SJCRH30 (cell line): ENCODE measurements at regions not wholly inside any gene's neighbourhood (a gene's known extent, or its start where the extent isn't known, plus 50 kb on each side); places are given as distances from the start of the nearest gene placed in this dataset.

ENCODE experiments used
- DNase-seq, 2 experiments: peaks; one replicate each; pipeline ENCODE4 v3.0.0-alpha.2; 2015 to 2020
- H3K27ac ChIP-seq: fragments of 250-450 bp; sonication (Bioruptor Pico); 2 replicates; pipeline ENCODE4 v1.5.1; 2020; ENCODE audit warnings: mild to moderate bottlenecking, moderate library complexity
- H3K27me3 ChIP-seq: fragments of 250-450 bp; sonication (Bioruptor Pico); 2 replicates; pipeline ENCODE4 v1.5.1; 2020; ENCODE audit warnings: mild to moderate bottlenecking, moderate library complexity
- H3K36me3 ChIP-seq: fragments of 250-450 bp; sonication (Bioruptor Pico); 2 replicates; pipeline ENCODE4 v1.5.1; 2020; ENCODE audit warnings: mild to moderate bottlenecking, moderate library complexity
- H3K4me1 ChIP-seq: fragments of 250-450 bp; sonication (Bioruptor Pico); 2 replicates; pipeline ENCODE4 v1.5.1; 2020; ENCODE audit warnings: mild to moderate bottlenecking, moderate library complexity
- H3K4me3 ChIP-seq: fragments of 250-450 bp; sonication (Bioruptor Pico); 2 replicates; pipeline ENCODE4 v1.5.1; 2020; ENCODE audit warnings: mild to moderate bottlenecking, moderate library complexity
- H3K9me3 ChIP-seq: fragments of 250-450 bp; sonication (Bioruptor Pico); replicated peaks from 2 replicates; pipeline ENCODE4 v1.5.1; 2020; ENCODE audit warnings: mild to moderate bottlenecking, moderate library complexity

DNA sequence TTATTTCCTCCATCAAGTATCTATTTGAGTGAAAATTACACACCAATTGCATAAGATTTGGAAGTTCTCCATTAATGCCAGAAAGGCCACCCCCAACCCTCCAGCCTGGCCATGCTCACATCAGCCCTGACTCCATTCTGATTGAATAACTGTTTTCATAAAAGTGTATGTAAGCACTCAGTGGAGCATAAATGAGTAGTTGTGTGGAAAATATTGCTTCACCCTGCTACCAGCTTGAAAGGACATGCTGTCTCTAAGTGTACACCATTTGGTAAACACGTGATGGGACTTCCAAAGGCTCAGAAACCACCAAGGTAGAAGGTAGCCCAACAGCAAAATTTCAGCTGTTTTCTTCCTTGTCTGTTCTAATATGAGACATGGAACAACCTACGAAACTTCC, 393.8 kb downstream of the ZNF385D start:
- no peak overlapping the region for H3K4me3 ChIP-seq
- no peak overlapping the region for H3K27ac ChIP-seq
- H3K36me3 ChIP-seq: no peaks in the 10 kb centered on the region
- DNase-seq: no peak
- no peaks in the 10 kb centered on the region for H3K4me1 ChIP-seq
- no peaks in the 10 kb centered on the region for H3K9me3 ChIP-seq
- H3K27me3 ChIP-seq: no peaks in the 10 kb centered on the region

DNA sequence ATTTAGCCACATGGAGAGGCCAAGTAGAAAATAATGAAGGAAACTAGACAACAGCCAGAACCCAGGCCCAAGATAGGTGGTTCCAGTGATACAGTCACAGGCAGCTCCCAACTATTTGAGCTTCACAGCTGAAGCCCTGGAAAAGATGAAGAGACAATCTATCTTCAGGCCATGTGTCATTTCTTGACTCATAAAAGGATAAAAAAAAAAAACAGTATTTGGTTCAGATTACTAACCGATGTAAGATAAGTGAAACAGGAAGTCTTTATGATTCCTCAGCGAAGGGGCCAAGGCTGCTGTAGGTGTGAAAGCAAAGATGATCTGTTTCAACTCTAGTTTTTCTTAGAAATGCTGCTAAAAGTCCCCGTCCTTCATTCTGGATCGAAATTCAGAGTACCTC, 394.6 kb downstream of the ZNF385D start:
- no peaks in the 10 kb centered on the region for H3K9me3 ChIP-seq
- no peak for DNase-seq
- H3K4me3 ChIP-seq: no peak overlapping the region
- no peak overlapping the region for H3K27ac ChIP-seq
- H3K27me3 ChIP-seq: no peaks in the 10 kb centered on the region
- H3K36me3 ChIP-seq: no peaks in the 10 kb centered on the region
- no peaks in the 10 kb centered on the region for H3K4me1 ChIP-seq

DNA sequence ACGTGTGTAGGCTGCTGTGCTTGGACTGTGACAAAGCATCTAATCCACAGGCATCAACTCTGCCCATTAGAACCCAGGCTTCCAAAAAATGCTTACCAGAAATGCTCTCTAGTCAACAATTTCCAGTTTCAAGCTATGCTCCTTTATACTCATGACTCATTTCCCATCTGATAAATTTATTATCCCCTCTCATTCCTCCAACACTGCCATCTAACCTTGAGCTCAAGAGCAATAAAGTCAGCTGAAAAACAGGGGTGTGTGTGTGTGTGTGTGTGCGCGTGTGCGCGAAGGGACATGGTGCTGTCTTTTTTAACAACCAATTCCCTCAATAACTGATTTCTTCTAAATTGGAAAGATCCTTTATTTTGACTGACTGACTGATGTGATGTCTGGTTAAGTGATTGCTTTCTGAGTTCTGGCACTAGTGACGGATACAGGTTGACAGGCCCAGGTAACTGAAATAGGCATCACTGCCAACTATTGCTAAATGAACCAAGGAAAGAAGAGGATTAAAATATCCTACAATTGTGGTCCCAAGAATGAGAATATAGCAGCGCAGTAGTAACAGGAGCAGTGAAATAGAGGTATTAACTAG, 405.5 kb downstream of the ZNF385D start:
- DNase-seq: no peak
- H3K4me3 ChIP-seq: no peak overlapping the region
- H3K4me1 ChIP-seq: no peaks in the 10 kb centered on the region
- H3K9me3 ChIP-seq: no peaks in the 10 kb centered on the region
- H3K27me3 ChIP-seq: no peaks in the 10 kb centered on the region
- no peaks in the 10 kb centered on the region for H3K36me3 ChIP-seq
- no peak overlapping the region for H3K27ac ChIP-seq

GRCh38 chr3:21331857-21332256, 419.2 kb downstream of the ZNF385D start:
- no peaks in the 10 kb centered on the region for H3K36me3 ChIP-seq
- DNase-seq: no peak
- H3K27me3 ChIP-seq: no peaks in the 10 kb centered on the region; the same call in 1 of the 2 replicates
- H3K4me1 ChIP-seq: no peaks in the 10 kb centered on the region
- no peak overlapping the region for H3K27ac ChIP-seq
- H3K9me3 ChIP-seq: no peaks in the 10 kb centered on the region
- no peak overlapping the region for H3K4me3 ChIP-seq

- Histone ChIP-seq H3K4me3 (no peak overlapping the region), H3K27ac (no peak overlapping the region), H3K9me3 (no peaks in the 10 kb centered on the region), H3K36me3 (no peaks in the 10 kb centered on the region), H3K27me3 (no peaks in the 10 kb centered on the region; the same call in 1 of the 2 replicates), H3K4me1 (no peaks in the 10 kb centered on the region)
- no peak for DNase-seq
These were observed 419.7 kb downstream of the ZNF385D start for GRCh38 chr3:21331321-21331720.

GRCh38 chr3:21330293-21330692, 420.7 kb downstream of the ZNF385D start:
- H3K27ac ChIP-seq: no peak overlapping the region
- no peaks in the 10 kb centered on the region for H3K36me3 ChIP-seq
- H3K4me1 ChIP-seq: no peaks in the 10 kb centered on the region
- DNase-seq: no peak
- no peaks in the 10 kb centered on the region; the same call in 1 of the 2 replicates for H3K27me3 ChIP-seq
- no peak overlapping the region for H3K4me3 ChIP-seq
- no peaks in the 10 kb centered on the region for H3K9me3 ChIP-seq

- Histone ChIP-seq H3K27ac (no peak overlapping the region), H3K36me3 (no peaks in the 10 kb centered on the region), H3K4me3 (no peak overlapping the region), H3K9me3 (no peaks in the 10 kb centered on the region), H3K27me3 (no peaks in the 10 kb centered on the region; the same call in 1 of the 2 replicates), H3K4me1 (no peaks in the 10 kb centered on the region)
- DNase-seq: no peak
These were observed 422.2 kb downstream of the ZNF385D start for GRCh38 chr3:21328711-21329390.

DNA sequence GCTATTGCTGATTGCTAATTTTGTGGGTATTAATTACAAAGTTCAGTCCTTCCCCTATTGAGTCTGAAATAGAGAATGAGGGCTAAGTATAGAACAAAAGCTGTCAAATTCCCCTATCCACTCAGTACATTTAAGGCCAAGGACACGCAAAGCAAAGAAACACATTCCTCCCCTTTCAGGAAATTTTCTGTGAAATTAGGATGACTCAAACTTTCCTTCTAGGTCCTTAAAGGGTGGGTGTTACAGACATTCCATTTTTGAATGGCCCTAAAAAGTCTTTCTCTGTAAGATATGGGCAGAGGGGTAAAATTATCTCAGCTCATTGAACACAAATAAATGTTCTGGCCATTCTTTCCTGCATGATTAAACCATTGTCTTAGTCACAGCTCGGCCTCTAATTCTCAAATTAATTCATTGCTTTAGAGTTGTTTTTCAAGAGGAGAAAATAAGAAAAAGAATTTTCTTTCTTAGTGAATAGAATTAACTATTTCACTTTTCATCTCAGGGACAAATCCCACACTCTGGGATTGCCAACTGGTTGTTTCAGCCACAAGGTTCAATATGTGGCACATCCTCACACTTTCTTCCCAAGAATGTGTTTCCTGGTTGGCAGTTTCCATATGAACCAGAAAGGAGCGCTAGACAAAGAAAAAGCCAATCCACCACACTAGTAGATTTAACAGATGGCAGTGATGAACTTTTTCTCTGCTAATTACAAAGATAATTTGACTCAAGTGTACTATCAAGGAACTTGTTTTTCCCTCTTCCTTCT, 424.1 kb downstream of the ZNF385D start:
- H3K4me3 ChIP-seq: no peak overlapping the region
- H3K36me3 ChIP-seq: no peaks in the 10 kb centered on the region
- no peaks in the 10 kb centered on the region for H3K9me3 ChIP-seq
- no peak for DNase-seq
- H3K27ac ChIP-seq: no peak overlapping the region
- no peaks in the 10 kb centered on the region; the same call in 1 of the 2 replicates for H3K27me3 ChIP-seq
- no peaks in the 10 kb centered on the region for H3K4me1 ChIP-seq

DNA sequence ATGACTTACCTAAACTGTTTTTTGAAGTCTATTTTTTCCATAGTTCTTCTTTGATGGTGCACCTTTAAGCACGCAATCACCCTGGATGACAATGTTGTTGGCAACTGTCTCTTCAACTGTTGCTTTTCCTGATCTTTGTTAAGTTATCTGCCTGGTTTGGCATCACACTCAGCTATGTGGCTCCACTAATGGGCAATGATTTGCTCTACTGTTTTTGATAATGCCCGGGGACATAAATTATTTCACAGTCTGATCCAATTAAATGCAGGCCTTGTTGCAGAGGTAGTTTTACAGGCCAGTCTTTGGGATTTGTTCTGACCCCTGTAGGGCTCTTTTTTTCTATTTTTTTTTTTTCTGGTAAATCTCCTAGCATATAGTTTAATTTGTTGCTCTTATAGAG, 436.3 kb downstream of the ZNF385D start:
- DNase-seq: no peak
- no peak overlapping the region for H3K4me3 ChIP-seq
- no peaks in the 10 kb centered on the region for H3K9me3 ChIP-seq
- H3K36me3 ChIP-seq: no peaks in the 10 kb centered on the region; the same call in 1 of the 2 replicates
- no peaks in the 10 kb centered on the region for H3K4me1 ChIP-seq
- no peaks in the 10 kb centered on the region for H3K27me3 ChIP-seq
- H3K27ac ChIP-seq: no peak overlapping the region

- no peak overlapping the region for H3K4me3 ChIP-seq
- H3K4me1 ChIP-seq: no peaks in the 10 kb centered on the region
- H3K27me3 ChIP-seq: no peaks in the 10 kb centered on the region
- no peaks in the 10 kb centered on the region for H3K9me3 ChIP-seq
- no peaks in the 10 kb centered on the region for H3K36me3 ChIP-seq
- DNase-seq: no peak
- no peak overlapping the region for H3K27ac ChIP-seq
These were observed 440.1 kb downstream of the ZNF385D start for GRCh38 chr3:21310891-21311290.

DNA sequence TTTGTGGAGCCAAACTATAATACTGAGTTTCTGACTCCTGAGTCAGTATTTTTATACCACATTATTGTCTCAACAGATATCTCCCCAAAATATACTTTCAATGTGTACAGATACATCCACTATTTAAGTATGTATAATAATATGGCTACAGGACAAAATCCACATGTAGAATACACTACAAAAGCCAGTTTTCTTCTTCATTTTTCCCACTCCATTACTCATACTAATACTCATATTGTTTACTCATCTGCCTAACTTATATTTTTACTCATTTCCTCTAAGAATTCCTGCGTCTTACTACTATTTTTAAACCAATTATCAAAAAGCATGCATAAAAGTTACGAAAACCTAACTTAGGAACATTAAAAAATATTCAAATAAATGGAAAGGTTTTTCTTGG, 440.8 kb downstream of the ZNF385D start:
- Histone ChIP-seq H3K4me3 (no peak overlapping the region), H3K4me1 (no peaks in the 10 kb centered on the region), H3K27ac (no peak overlapping the region), H3K9me3 (no peaks in the 10 kb centered on the region), H3K36me3 (no peaks in the 10 kb centered on the region), H3K27me3 (no peaks in the 10 kb centered on the region)
- DNase-seq: no peak

DNA sequence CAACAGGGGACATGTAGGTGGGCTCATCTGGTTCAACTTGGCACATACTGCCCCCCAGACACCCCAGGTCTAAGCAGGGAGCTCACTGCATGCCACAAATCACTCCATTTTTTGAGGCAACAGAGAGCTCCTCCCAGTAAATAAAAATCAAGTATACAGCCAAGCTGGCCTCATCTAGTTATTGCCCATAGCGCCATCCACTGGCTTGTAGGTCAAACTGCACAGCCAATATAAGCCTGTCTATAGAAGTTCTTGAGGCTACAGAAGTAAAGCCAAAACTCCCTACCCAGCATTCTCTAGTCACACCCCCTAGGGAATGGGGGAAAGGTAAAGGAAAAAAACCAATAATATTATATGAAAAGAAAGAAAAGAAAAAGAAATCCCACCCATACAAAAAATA, 453.7 kb downstream of the ZNF385D start:
- Histone ChIP-seq H3K27ac (no peak overlapping the region), H3K4me1 (no peaks in the 10 kb centered on the region), H3K4me3 (no peak overlapping the region), H3K9me3 (no peaks in the 10 kb centered on the region), H3K27me3 (no peaks in the 10 kb centered on the region), H3K36me3 (no peaks in the 10 kb centered on the region)
- DNase-seq: peak in 1 of 2 experiments; percentile 11

GRCh38 chr3:21294768-21295167, 456.2 kb downstream of the ZNF385D start:
- Histone ChIP-seq H3K9me3 (no peaks in the 10 kb centered on the region; the same call in 1 of the 2 replicates), H3K36me3 (no peaks in the 10 kb centered on the region), H3K27ac (no peak overlapping the region), H3K27me3 (no peaks in the 10 kb centered on the region), H3K4me3 (no peak overlapping the region), H3K4me1 (no peaks in the 10 kb centered on the region)
- no peak for DNase-seq

GRCh38 chr3:21292971-21293370, 458.0 kb downstream of the ZNF385D start:
- Histone ChIP-seq H3K36me3 (no peaks in the 10 kb centered on the region), H3K9me3 (no peaks in the 10 kb centered on the region; the same call in 1 of the 2 replicates), H3K27me3 (no peaks in the 10 kb centered on the region), H3K4me1 (no peaks in the 10 kb centered on the region), H3K4me3 (no peak overlapping the region), H3K27ac (no peak overlapping the region)
- no peak for DNase-seq

DNA sequence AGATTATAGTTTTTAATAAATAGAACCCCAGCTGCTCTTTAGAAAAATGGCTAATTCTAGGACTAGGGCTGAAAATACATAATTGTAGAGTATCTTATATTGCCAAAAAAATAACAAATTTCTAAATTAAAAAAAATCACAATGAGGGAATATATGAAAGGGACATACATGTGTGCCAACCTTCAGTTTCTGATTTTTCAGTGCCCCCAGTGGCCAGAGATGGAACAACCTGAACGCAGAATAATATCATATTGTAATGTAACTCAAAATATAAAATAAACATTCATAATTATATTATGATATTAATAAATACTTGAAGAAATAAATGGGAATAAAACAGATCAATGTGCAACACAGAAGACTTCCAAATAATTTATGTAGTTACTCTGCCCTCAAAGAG, 460.5 kb downstream of the ZNF385D start:
- no peaks in the 10 kb centered on the region for H3K36me3 ChIP-seq
- peak in 1 of 2 experiments; percentile 37 for DNase-seq
- no peak overlapping the region for H3K27ac ChIP-seq
- no peaks in the 10 kb centered on the region for H3K27me3 ChIP-seq
- H3K4me3 ChIP-seq: no peak overlapping the region
- H3K9me3 ChIP-seq: no peaks in the 10 kb centered on the region; the same call in 1 of the 2 replicates
- H3K4me1 ChIP-seq: no peaks in the 10 kb centered on the region
